ENCODE measurements at regions not wholly inside any gene's neighbourhood (a gene's known extent, or its start where the extent isn't known, plus 50 kb on each side); places are given as distances from the start of the nearest gene placed in this dataset.
A peak's percentile ranks its signal among the peaks of the same experiment; 100 is the strongest.

GRCh38 chr6:22657352-22657980 is 88.1 kb downstream of the HDGFL1 start:
- no peak overlapping the region for H3K4me3 Mint-ChIP-seq
- no peaks in the 10 kb centered on the region for H3K27me3 Mint-ChIP-seq (ENCODE audit: low read depth)
- TF ChIP-seq CTCF (conservative IDR thresholded peaks at IDR 0.05): no peak
- H3K27ac Mint-ChIP-seq (ENCODE audit: unreplicated experiment): peak overlapping the region; percentile 68
- peaks cover 4% of the 10 kb centered on the region for H3K9me3 Mint-ChIP-seq
- H3K36me3 Mint-ChIP-seq (ENCODE audit: low read depth): peaks cover 5% of the 10 kb centered on the region
- DNase-seq (ENCODE audit: low read depth, low spot score): no peak
- peaks cover 67% of the 10 kb centered on the region for H3K4me1 Mint-ChIP-seq

- Mint-ChIP-seq H3K27ac (ENCODE audit: unreplicated experiment) (no peak overlapping the region), H3K4me1 (peaks cover 70% of the 10 kb centered on the region), H3K27me3 (ENCODE audit: low read depth) (no peaks in the 10 kb centered on the region), H3K4me3 (no peak overlapping the region), H3K36me3 (ENCODE audit: low read depth) (peaks cover 9% of the 10 kb centered on the region), H3K9me3 (peaks cover 9% of the 10 kb centered on the region)
- no peak for TF ChIP-seq CTCF (conservative IDR thresholded peaks at IDR 0.05)
- no peak for DNase-seq (ENCODE audit: low read depth, low spot score)
These were observed 88.8 kb downstream of the HDGFL1 start for GRCh38 chr6:22658183-22658582.

GRCh38 chr6:22658934-22659333 is 89.6 kb downstream of the HDGFL1 start:
- no peak for TF ChIP-seq CTCF (conservative IDR thresholded peaks at IDR 0.05)
- H3K27me3 Mint-ChIP-seq (ENCODE audit: low read depth): no peaks in the 10 kb centered on the region
- H3K9me3 Mint-ChIP-seq: peaks cover 9% of the 10 kb centered on the region
- no peak for DNase-seq (ENCODE audit: low read depth, low spot score)
- H3K4me3 Mint-ChIP-seq: no peak overlapping the region
- H3K27ac Mint-ChIP-seq (ENCODE audit: unreplicated experiment): peak overlapping the region; percentile 90
- H3K36me3 Mint-ChIP-seq (ENCODE audit: low read depth): peaks cover 9% of the 10 kb centered on the region
- H3K4me1 Mint-ChIP-seq: peaks cover 65% of the 10 kb centered on the region

- no peak overlapping the region for H3K27ac Mint-ChIP-seq (ENCODE audit: unreplicated experiment)
- TF ChIP-seq CTCF (conservative IDR thresholded peaks at IDR 0.05): no peak
These were observed 95.6 kb downstream of the HDGFL1 start for GRCh38 chr6:22664968-22665367.

GRCh38 chr6:22666021-22666420 is 96.7 kb downstream of the HDGFL1 start:
- Mint-ChIP-seq H3K36me3 (ENCODE audit: low read depth) (peaks cover 8% of the 10 kb centered on the region), H3K4me3 (no peak overlapping the region), H3K9me3 (peaks cover 13% of the 10 kb centered on the region), H3K27ac (ENCODE audit: unreplicated experiment) (no peak overlapping the region), H3K4me1 (peaks cover 17% of the 10 kb centered on the region), H3K27me3 (ENCODE audit: low read depth) (no peaks in the 10 kb centered on the region)
- no peak for TF ChIP-seq CTCF (conservative IDR thresholded peaks at IDR 0.05)
- DNase-seq (ENCODE audit: low read depth, low spot score): no peak

More at GRCh38 chr6:22664968-22665367, 95.6 kb downstream of the HDGFL1 start:
- Mint-ChIP-seq H3K36me3 (ENCODE audit: low read depth) (peaks cover 9% of the 10 kb centered on the region), H3K4me1 (peaks cover 22% of the 10 kb centered on the region), H3K4me3 (no peak overlapping the region), H3K9me3 (peaks cover 13% of the 10 kb centered on the region), H3K27me3 (ENCODE audit: low read depth) (no peaks in the 10 kb centered on the region)
- no peak for DNase-seq (ENCODE audit: low read depth, low spot score)
